UCSD-AML1 (cell line): ENCODE measurements at regions not wholly inside any gene's neighbourhood (a gene's known extent, or its start where the extent isn't known, plus 50 kb on each side); places are given as distances from the start of the nearest gene placed in this dataset.
"Not testable (repeated sequence)": the region's sequence is repeated elsewhere in the genome, so short reads cannot be mapped to it uniquely, and the experiment has no call there.

Experiments
- DNase-seq: peaks from one replicate; lab custom pipeline; 2025; ENCODE audit not compliant: unreplicated experiment; lab: John Stamatoyannopoulos, UW

- DNase-seq: no peak
These were observed 147.9 kb upstream of the FAM47A start for GRCh38 chrX:34279866-34280560.

GRCh38 chrX:34275699-34276098, 143.6 kb upstream of the FAM47A start:
- DNase-seq: no peak

- no peak for DNase-seq
These were observed 138.3 kb upstream of the FAM47A start for GRCh38 chrX:34270434-34270833.

- DNase-seq: no peak
These were observed 106.8 kb upstream of the FAM47A start for GRCh38 chrX:34238896-34239295.

- not testable (repeated sequence) for DNase-seq
These were observed 98.0 kb upstream of the FAM47A start for GRCh38 chrX:34230156-34230555.

GRCh38 chrX:34227804-34228203, 95.7 kb upstream of the FAM47A start:
- DNase-seq: no peak

GRCh38 chrX:34223574-34223973, 91.5 kb upstream of the FAM47A start:
- DNase-seq: no peak

- no peak for DNase-seq
These were observed 85.9 kb upstream of the FAM47A start for GRCh38 chrX:34218063-34218462.

- DNase-seq: no peak
These were observed 65.8 kb upstream of the FAM47A start for GRCh38 chrX:34197946-34198345.
